Omental fat pad (tissue), 3 donors: ENCODE measurements at regions not wholly inside any gene's neighbourhood (a gene's known extent, or its start where the extent isn't known, plus 50 kb on each side); places are given as distances from the start of the nearest gene placed in this dataset.

Experiments
- ATAC-seq: fragments of 150-250 bp; one replicate; pipeline ENCODE4 v1.9.1; 2016; ENCODE audit warnings: mild to moderate bottlenecking, moderate library complexity; ENCODE audit not compliant: low FRiP score
- DNase-seq: peaks from one replicate; pipeline ENCODE4 v3.0.0-alpha.2; 2019; ENCODE audit warnings: low spot score
- TF ChIP-seq, protein P1 (sequence below), 3 donors: fragments of 450-650 bp; IDR thresholded peaks; one replicate each; pipeline ENCODE4 v1.5.1; 2016 to 2017; ENCODE audit warnings: antibody characterized with exemption in 3 of 3, mild to moderate bottlenecking in 3 of 3, moderate library complexity in 2 of 3

DNA sequence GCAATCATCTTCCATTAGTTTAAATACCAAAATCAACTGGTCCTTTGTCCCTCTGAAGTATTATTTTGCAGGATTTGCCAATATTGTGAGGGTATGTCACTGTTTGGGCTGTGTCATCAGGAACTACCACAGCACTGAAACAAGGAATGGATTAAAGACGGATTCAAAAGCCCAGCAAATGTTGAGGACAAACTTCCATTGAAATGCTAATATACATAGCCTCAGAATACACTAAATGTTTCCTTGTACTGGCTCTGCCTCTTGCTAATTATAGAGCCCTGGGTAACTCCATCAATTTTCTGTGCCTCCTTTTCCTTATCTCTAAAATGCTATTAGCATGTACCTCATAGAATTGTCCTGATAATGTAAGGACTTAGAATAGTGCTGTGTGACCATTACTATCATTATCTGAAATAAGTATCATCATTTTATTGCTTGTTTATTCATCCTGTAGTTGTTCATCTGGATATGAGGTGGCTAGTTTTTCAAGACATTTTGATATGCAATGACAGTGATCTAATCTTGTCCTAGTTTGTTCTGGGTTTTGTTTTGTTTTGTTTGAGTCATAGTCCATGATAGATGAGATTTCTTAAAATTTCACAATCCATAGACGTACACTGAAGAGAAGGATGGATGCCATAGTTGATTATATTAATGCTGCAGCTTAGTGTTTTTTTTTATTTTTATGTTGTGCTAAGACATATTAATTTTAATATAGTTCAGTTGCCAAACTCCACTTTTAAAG lies 333.4 kb upstream of the KCNH7 start:
- ATAC-seq: no peak
- DNase-seq: no peak
- TF ChIP-seq, protein P1, sequence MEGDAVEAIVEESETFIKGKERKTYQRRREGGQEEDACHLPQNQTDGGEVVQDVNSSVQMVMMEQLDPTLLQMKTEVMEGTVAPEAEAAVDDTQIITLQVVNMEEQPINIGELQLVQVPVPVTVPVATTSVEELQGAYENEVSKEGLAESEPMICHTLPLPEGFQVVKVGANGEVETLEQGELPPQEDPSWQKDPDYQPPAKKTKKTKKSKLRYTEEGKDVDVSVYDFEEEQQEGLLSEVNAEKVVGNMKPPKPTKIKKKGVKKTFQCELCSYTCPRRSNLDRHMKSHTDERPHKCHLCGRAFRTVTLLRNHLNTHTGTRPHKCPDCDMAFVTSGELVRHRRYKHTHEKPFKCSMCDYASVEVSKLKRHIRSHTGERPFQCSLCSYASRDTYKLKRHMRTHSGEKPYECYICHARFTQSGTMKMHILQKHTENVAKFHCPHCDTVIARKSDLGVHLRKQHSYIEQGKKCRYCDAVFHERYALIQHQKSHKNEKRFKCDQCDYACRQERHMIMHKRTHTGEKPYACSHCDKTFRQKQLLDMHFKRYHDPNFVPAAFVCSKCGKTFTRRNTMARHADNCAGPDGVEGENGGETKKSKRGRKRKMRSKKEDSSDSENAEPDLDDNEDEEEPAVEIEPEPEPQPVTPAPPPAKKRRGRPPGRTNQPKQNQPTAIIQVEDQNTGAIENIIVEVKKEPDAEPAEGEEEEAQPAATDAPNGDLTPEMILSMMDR (IDR thresholded peaks at IDR 0.05): no peak

DNA sequence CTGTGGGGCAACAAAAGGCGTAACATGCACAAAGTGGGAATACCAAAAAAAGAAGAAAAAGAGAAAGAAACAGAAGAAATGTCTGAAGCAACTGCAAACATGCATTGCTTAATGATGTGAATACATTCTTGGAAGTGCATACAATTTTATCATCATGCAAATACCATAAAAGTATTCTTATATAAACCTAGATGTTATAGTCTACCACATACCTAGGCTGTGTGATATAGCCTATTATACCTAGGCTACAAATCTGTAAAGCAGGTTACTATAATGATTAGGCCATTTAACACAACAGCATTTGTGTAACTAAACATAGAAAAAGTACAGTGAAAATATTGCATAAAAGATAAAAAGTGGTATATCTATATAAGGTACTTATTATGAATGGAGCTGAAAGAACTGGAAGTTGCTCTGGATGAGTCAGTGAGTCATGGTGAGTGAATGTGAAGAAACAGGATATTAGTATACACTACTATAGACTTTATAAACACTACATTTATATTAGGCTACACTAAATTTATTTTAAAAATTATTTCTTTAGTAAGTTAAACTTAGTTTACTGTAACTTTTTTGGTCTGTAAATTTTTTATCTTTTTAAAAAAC lies 319.4 kb upstream of the KCNH7 start:
- DNase-seq (no peak), ATAC-seq (no peak)
- TF ChIP-seq, protein P1 (IDR thresholded peaks at IDR 0.05): no peak

DNA sequence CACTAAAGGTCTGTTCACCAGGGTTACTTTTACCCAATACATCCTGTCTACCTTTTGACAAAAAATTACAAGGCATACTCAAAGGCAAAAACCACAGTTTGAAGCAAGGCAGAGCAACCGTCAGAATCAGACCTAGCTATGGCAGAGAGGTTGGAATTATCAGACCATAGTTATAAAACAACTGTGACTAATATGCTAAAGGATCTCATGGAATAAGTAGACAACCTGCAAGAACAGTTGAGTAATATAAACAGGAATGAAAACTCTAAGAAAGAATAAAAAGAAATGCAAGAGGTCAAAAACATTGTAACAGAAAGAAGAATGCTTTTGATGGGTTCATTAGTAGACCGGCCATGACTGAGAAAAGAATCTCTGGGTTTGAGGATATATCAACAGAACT lies 318.8 kb upstream of the KCNH7 start:
- ATAC-seq (no peak), DNase-seq (no peak)
- TF ChIP-seq, protein P1 (IDR thresholded peaks at IDR 0.05): no peak

DNA sequence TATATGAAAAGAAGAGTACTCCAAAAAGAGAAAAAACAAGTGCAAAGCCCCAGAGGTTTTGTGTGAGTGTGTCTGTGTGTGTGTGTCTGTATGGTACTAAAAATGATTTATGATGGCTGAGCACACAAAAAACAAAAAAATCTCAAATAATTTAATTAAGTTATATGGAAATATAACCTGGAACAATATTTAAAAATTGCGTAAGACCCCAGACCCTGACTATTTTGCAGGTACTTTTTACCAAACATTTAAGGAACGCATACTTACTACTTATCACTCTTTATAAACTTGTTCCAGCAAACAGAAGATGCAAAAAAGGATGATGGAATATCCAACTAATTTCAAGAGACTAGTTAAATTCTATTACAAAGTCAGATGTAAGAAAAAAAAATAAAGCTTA lies 317.4 kb upstream of the KCNH7 start:
- no peak for DNase-seq
- no peak for ATAC-seq
- TF ChIP-seq, protein P1 (IDR thresholded peaks at IDR 0.05): no peak

DNA sequence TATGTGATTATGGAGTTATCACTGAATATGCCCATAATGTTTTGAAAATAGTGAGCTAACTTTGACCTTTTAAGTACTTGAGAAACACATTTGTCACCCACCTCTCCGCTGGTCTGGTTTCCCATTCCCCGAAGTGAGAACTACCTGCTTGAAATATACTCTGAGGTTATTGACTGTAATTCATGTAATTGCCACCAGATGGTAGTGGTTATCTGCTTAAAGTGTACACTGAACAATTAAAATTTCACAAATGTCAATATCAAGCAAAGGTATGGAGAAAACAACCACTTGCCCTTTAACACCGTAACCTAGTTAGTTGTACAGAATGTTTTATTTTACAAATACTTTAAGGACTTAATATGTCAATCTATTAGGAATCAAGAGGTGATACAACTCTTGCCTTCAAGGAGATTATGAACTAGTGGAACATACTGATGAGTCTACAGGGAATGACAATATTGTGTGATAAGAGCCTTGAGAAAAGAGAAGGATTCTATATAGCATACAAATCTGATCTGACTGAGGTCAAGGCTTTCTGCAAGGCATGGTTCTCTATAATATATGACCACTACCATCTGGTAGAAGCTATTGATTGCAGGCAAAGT lies 316.8 kb upstream of the KCNH7 start:
- ATAC-seq: no peak
- TF ChIP-seq, protein P1 (IDR thresholded peaks at IDR 0.05): peak in 2 of 3 donors; percentile 20 to 31
- DNase-seq: no peak

DNA sequence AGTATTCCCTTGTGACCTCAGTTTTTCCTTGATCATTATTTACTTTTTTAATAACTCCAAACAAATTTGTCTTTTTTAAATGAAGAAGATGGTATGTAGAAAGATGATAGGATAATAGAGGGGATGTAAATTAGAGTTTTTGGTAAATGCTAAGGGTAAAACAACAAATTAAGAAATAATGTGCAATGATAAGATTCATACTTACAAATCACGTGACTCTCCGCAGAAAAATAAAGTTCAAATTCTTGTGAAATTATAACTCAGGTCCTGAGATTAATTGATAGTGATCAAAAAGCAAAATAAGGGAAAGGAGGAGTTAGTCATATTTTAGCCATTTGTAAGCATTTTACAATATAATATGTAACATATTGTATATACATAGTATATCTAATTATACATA lies 304.1 kb upstream of the KCNH7 start:
- ATAC-seq (no peak), DNase-seq (no peak)
- TF ChIP-seq, protein P1 (IDR thresholded peaks at IDR 0.05): no peak
